K562 (cell line): ENCODE measurements at regions not wholly inside any gene's neighbourhood (a gene's known extent, or its start where the extent isn't known, plus 50 kb on each side); places are given as distances from the start of the nearest gene placed in this dataset.

ENCODE experiments used
- EP300 ChIP-seq: IDR thresholded peaks from 2 replicates; pipeline ENCODE4 v1.6.1; 2012; ENCODE audit warnings: low read length, improper control_type of control experiment
- MTA1 ChIP-seq: fragments of 450-650 bp; IDR thresholded peaks from 2 replicates; pipeline ENCODE4 v1.6.1; 2017; ENCODE audit warnings: borderline replicate concordance
- MYNN ChIP-seq, 2 experiments: sonication (generic); formaldehyde crosslinking in 1 of 2; IDR thresholded peaks; 2 replicates each; pipeline versions ENCODE4 v1.5.0 to v1.6.1; 2016 to 2020; ENCODE audit warnings: antibody characterized with exemption in 1 of 2, missing genetic modification reagents in 1 of 2
- TF ChIP-seq, protein P1 (sequence below), 3 experiments: IDR thresholded peaks in 2 of 3; conservative IDR thresholded peaks in 1 of 3; 2 replicates each; pipeline ENCODE4 v1.5.1; 2011 to 2012; ENCODE audit warnings: low read length in 3 of 3, mild to moderate bottlenecking in 3 of 3, control low read depth in 2 of 3, improper control_type of control experiment in 1 of 3, inconsistent platforms in 1 of 3, low read depth in 1 of 3, mixed read lengths in 1 of 3, moderate library complexity in 1 of 3; ENCODE audit not compliant: insufficient read depth in 2 of 3
- TF ChIP-seq, protein P2 (sequence below): sonication (generic); formaldehyde crosslinking; IDR thresholded peaks from 2 replicates; pipeline ENCODE4 v1.8.0; 2022; ENCODE audit warnings: mild to moderate bottlenecking, missing genetic modification reagents, borderline replicate concordance
- TF ChIP-seq, protein P3 (sequence below): fragments of 450-650 bp; IDR thresholded peaks from 2 replicates; pipeline ENCODE4 v1.6.1; 2016; ENCODE audit warnings: antibody characterized with exemption
- TF ChIP-seq, protein P4 (sequence below), 3 experiments: fragments of 200-800 bp in 1 of 3; sonication (Bioruptor generic) in 1 of 3; sonication (generic) in 1 of 3; formaldehyde crosslinking in 1 of 3; IDR thresholded peaks; 2 replicates each; pipeline versions ENCODE4 v1.6.1 to v1.8.0; 2016 to 2022; ENCODE audit warnings: mild to moderate bottlenecking in 2 of 3, missing compliant biosample characterization in 2 of 3, missing genetic modification characterization in 2 of 3, missing genetic modification reagents in 1 of 3

DNA sequence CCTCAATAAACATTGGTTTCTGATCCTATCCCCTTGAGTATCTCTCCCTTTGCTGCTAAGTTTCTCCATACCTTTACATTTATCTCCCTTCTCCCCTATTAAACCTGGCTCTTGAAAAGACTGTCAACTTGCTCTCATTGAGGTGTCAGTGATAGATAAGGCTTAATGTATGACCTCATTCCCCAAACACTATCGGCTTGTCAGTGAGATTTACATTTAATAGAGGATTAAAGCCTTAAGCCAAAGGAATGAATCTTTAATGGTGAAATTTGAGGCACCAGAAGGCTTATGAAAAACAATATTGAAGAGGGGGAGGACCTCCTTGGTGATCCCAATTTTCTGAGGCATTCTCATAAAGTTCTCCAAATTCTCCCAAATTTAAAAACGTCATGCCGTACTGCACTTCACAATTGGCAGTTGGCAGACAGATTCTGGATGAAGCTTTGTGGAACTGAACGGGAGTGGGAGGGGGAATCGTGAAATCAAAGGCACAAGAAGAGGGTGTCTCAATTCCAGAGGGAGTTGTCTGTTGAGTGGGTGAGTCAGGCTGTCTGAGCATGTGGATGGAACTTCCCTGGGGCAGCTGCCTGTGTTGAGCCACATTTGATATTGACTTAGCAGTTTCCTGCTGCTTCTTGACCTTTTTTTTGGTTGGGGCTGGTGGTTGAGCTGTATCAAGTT lies 478.8 kb downstream of the NPIPA7 start:
- TF ChIP-seq, protein P1, sequence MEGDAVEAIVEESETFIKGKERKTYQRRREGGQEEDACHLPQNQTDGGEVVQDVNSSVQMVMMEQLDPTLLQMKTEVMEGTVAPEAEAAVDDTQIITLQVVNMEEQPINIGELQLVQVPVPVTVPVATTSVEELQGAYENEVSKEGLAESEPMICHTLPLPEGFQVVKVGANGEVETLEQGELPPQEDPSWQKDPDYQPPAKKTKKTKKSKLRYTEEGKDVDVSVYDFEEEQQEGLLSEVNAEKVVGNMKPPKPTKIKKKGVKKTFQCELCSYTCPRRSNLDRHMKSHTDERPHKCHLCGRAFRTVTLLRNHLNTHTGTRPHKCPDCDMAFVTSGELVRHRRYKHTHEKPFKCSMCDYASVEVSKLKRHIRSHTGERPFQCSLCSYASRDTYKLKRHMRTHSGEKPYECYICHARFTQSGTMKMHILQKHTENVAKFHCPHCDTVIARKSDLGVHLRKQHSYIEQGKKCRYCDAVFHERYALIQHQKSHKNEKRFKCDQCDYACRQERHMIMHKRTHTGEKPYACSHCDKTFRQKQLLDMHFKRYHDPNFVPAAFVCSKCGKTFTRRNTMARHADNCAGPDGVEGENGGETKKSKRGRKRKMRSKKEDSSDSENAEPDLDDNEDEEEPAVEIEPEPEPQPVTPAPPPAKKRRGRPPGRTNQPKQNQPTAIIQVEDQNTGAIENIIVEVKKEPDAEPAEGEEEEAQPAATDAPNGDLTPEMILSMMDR (IDR thresholded peaks at IDR 0.05 in 2 of 3, conservative IDR thresholded peaks at IDR 0.05 in 1 of 3; ENCODE audit: insufficient read depth in 2 of 3, low read depth in 1 of 3, low read length in 3 of 3), result no peak
- TF ChIP-seq MYNN (IDR thresholded peaks at IDR 0.05), result no peak
- no peak for TF ChIP-seq MYNN (CRISPR knock-in tag; IDR thresholded peaks at IDR 0.05)
- TF ChIP-seq EP300, result no peak
- TF ChIP-seq MTA1, result no peak
- TF ChIP-seq, protein P2, sequence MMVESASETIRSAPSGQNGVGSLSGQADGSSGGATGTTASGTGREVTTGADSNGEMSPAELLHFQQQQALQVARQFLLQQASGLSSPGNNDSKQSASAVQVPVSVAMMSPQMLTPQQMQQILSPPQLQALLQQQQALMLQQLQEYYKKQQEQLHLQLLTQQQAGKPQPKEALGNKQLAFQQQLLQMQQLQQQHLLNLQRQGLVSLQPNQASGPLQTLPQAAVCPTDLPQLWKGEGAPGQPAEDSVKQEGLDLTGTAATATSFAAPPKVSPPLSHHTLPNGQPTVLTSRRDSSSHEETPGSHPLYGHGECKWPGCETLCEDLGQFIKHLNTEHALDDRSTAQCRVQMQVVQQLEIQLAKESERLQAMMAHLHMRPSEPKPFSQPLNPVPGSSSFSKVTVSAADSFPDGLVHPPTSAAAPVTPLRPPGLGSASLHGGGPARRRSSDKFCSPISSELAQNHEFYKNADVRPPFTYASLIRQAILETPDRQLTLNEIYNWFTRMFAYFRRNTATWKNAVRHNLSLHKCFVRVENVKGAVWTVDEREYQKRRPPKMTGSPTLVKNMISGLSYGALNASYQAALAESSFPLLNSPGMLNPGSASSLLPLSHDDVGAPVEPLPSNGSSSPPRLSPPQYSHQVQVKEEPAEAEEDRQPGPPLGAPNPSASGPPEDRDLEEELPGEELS (CRISPR knock-in tag), result no peak
- TF ChIP-seq, protein P3, sequence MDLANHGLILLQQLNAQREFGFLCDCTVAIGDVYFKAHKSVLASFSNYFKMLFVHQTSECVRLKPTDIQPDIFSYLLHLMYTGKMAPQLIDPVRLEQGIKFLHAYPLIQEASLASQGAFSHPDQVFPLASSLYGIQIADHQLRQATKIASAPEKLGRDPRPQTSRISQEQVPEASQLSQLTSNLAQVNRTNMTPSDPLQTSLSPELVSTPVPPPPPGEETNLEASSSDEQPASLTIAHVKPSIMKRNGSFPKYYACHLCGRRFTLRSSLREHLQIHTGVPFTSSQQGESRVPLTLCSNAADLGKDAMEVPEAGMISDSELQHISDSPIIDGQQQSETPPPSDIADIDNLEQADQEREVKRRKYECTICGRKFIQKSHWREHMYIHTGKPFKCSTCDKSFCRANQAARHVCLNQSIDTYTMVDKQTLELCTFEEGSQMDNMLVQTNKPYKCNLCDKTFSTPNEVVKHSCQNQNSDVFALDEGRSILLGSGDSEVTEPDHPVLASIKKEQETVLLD, result no peak
- TF ChIP-seq, protein P4, sequence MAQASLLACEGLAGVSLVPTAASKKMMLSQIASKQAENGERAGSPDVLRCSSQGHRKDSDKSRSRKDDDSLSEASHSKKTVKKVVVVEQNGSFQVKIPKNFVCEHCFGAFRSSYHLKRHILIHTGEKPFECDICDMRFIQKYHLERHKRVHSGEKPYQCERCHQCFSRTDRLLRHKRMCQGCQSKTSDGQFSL (CRISPR knock-in tag; IDR thresholded peaks at IDR 0.05), result no peak
- TF ChIP-seq, protein P4 (tag; IDR thresholded peaks at IDR 0.05), result no peak
